ENCODE measurements at regions not wholly inside any gene's neighbourhood (a gene's known extent, or its start where the extent isn't known, plus 50 kb on each side); places are given as distances from the start of the nearest gene placed in this dataset.
"Not testable (repeated sequence)": the region's sequence is repeated elsewhere in the genome, so short reads cannot be mapped to it uniquely, and the experiment has no call there.

GRCh38 chr7:12007576-12007975 lies 175.6 kb upstream of the THSD7A start:
- peak; percentile 88 for DNase-seq

DNA sequence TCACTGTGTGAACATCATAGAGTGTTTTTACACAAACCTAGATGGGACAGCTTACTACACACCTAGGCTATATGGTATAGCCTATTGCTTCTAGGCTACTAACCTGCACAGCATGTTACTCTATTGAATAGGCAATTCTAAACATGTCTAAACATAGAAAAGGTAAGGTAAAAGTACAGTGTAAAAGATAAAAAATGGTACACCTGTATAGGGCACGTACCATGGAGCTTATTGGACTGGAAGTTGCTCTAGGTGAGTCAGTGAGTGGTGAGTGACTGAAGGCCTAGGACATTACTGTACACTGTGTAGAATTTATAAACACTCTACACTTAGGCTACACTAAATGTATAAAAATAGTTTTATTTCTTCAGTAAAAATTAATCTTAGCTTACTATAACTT lies 182.0 kb upstream of the THSD7A start:
- no peak for DNase-seq

DNA sequence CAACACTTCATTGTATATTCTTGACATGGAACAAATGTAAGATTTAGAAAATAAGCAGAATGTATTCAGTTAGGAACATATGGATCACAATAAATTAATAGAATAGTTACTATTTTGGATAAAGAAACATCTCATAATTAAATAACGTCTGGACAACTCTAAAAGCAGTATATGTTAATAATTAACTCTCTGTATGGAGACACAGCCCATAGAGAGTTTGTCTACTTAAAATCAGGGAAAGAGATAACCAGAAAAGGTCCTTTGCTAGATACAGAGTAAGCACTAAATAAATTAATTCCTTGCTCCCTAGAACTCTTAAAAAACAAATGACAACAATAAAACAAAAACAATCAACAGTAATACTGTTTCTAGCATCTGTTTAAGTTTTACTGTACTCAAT lies 184.4 kb upstream of the THSD7A start:
- DNase-seq = no peak

- no peak for DNase-seq
These were observed 185.0 kb upstream of the THSD7A start for GRCh38 chr7:12017046-12017445.

- DNase-seq = not testable (repeated sequence)
These were observed 189.1 kb upstream of the TMEM106B start for GRCh38 chr7:12022011-12022410.

DNA sequence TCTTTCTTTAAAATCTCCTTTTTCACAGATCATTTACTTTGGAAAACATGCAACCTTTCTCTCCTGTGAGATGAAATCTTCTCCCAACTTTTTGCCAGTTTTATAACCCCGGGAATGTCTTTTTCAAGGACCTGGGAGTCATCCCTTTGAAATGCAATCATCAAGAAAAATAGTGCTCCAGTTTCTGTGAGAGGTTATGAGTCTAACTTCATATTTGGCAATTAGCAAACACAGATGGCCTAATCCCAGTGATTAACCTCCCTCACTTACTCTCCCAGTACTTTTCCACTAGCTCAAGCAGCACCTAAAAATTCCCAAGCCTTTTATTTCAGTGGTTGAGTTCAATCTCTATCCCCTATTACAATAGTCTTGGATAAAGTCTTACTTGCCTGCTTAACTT lies 185.8 kb upstream of the TMEM106B start:
- no peak for DNase-seq

- no peak for DNase-seq
These were observed 182.6 kb upstream of the TMEM106B start for GRCh38 chr7:12028508-12028907.

DNA sequence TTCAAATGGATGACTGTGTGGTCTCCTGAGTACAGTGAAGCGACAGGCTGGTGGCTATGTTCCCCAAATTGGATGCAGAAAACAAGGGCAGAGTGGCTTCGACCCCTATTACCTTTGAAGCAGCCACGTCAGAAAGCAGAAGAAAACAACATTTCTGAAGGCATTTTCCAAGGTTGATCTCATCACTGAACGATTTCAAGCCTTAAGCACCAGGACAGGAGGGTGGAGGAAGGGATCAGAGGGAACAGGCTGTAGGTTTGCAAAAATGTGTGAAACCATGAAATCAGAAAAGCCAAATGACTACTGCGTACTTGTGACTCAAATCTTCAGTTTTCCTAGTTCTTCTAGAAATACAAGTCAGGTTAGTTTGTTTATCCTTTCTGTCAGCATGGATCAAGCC lies 181.0 kb upstream of the TMEM106B start:
- no peak for DNase-seq

GRCh38 chr7:12031186-12031585 lies 179.9 kb upstream of the TMEM106B start:
- no peak for DNase-seq

DNA sequence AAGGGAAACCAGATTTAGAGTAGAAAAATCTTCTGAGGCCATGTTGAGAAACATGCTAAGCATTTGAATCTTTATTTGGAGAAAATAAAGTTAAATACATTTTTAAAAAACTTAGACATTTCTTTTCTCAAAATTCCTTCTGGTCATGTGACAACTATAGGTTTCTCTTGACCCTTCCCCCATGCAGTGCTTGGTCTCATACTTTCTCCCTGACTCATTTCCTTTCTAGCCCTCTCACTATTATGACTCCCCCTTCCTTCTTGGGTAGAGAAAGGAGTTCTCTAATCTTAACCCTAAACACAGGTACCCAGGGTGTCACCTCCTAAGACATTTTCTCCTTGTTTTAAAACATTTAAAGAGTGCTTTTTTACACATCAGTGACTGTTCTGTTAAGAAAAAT lies 179.5 kb upstream of the TMEM106B start:
- DNase-seq = no peak

- DNase-seq = no peak
These were observed 178.9 kb upstream of the TMEM106B start for GRCh38 chr7:12032146-12032545.

DNA sequence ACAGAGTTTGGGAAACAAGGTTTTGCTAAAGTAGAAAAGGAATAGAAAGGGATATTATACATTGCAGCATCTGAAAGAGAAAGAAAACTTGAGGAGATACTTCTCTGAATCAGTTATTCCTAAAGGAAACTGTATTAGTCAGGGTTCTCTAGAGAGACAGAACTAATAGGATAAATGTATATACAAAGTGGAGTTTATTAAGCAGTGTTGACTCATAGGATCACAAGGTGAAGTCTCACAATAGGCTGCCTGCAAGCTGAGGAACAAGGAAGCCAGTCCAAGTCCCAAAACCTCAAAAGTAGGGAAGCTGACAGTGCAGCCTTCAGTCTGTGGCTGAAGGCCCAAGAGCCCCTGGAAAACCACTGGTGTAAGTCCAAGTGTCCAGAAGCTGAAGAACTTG lies 167.6 kb upstream of the TMEM106B start:
- DNase-seq = not testable (repeated sequence)

DNA sequence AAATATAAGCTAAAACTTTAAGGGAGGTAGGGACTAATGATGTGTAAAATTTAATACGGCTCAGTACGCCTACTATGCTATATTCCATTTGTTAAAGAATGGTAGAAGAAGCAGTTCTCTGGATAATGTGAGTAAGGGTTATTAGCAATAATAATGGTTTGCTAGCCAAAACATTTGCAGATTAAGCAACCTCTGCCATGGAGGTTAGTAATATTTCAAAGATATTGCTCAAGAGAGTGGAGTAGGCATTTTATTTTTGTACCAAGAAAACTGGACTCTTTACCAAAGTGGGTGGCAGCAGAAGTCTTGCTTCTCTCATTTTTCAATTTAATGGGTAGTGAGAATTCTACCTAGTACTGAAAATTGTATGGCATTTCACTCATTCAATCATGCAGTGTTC lies 158.9 kb upstream of the TMEM106B start:
- DNase-seq = no peak

DNA sequence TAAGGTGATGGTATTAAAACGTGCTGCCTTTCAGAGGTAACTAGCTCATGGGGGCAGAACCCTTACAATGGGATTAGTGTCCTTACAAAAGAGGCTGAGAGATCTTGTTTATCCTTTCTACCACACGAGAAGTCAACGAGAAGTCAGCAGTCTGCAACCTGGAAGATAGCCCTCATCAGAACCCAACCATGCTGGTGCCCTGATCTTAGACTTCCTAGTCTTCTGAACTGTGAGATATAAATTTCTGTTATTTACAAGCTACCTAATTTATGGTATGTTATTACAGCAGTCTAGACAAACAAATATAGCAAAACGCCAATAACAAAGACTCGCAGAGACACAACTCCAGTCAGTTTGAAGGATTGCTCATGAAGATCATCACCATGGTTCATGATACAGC lies 157.5 kb upstream of the TMEM106B start:
- no peak for DNase-seq

GRCh38 chr7:12054830-12055229 lies 156.3 kb upstream of the TMEM106B start:
- DNase-seq = no peak

DNA sequence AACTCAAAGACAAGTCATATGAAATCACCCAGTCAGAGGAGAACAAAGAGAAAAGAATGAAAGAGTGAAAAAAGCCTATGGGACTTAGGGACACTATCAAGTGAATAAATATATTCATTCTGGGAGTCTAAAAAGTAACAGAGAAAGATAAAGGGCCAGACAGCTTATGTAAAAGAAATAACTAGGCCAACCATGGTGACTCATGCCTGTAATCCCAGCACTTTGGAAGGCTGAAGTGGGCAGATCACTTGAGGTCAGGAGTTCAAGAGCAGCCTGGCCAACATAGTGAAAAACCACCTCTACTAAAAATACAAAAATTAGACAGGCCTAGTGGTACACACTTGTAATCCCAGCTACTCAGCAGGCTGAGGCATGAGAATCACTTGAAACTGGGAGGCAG lies 154.7 kb upstream of the TMEM106B start:
- DNase-seq = no peak

- no peak for DNase-seq
These were observed 154.1 kb upstream of the TMEM106B start for GRCh38 chr7:12056977-12057376.

GRCh38 chr7:12062062-12062461 lies 149.0 kb upstream of the TMEM106B start:
- no peak for DNase-seq

DNA sequence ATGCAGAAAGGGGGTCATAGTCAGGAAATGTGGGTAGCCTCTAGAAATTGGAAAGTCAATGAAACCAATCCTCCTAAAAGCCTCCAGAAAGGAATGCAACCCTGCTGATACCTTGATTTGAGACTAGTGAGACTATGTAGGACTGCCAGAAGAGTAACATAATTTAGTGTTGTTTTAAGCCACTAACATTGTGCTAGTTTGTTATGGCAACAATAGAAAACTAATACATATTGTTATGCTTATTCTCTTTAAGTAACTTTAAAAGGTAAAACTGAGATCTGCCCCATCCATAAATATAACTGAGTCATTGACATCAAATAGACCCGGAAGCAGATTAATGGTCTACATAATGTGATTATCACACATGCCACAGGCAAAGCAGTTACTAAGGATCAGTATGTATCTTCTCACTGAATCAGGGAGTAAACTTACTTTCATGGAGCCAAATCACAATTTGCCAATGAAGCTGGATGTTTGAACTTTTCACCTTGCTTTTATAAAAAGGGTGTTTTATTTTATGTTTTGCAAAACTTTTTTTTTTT lies 146.4 kb upstream of the TMEM106B start:
- no peak for DNase-seq

GRCh38 chr7:12066004-12066403 lies 145.1 kb upstream of the TMEM106B start:
- no peak for DNase-seq

DNA sequence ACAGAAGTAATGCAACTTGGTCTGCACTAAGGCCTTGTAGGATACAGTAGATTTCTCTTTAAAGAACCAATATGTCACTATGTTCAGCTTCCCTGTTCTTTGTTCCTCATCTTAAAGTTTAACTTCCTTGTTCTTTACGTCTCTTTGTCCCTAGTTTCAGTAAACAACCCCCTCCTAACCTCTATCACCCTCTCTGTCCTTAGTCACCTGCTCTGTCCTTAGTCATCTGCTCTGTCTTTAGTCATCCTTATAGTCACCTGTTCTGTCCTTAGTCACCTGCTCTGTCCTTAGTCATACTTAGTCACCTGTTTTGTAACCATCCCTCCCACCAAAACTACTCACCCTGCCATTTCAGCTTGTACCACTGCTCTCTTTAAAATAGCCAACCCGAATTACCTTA lies 144.6 kb upstream of the TMEM106B start:
- no peak for DNase-seq

- DNase-seq = peak; percentile 64
These were observed 143.8 kb upstream of the TMEM106B start for GRCh38 chr7:12067156-12067831.

DNA sequence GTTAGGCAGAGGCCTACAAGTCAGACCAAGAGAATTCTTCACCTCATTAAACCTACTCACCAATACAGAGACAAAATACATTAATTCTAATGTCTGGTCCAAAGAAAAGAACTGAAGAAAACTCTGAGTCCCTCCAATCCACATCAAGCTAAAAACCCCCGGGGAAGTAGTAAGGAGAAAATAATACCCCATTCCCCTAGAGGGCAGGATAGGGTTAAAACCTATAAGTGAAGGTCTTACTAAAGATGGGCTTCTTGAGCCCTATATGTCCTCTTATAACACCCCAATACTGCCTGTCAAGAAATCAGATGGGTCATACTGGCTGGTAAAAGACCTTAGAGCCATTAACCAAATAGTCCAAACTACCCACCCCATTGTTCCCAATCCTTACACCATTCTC lies 141.3 kb upstream of the TMEM106B start:
- no peak for DNase-seq

- DNase-seq = no peak
These were observed 136.2 kb upstream of the TMEM106B start for GRCh38 chr7:12074889-12075288.

GRCh38 chr7:12080006-12080405 lies 131.1 kb upstream of the TMEM106B start:
- DNase-seq = no peak
